ENCODE measurements at regions not wholly inside any gene's neighbourhood (a gene's known extent, or its start where the extent isn't known, plus 50 kb on each side); places are given as distances from the start of the nearest gene placed in this dataset.

DNA sequence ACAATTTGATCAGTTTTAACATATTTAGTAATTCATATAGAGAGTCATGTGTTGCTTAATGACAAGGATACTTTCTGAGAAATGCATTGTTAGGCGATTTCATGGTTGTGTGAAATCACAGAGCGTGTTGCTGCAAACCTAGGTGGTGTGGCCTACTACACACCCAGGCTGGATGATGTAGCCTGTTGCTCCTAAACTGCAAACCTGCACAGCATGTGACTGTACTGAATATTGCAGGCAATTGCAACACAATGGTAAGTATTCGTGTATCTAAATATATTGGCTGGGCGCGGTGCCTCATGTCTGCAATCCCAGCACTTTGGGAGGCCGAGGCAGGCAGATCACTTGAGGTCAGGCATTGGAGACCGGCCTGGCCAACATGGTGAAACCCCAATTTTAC, 73.7 kb upstream of the BAIAP2L1 start:
- TF ChIP-seq, protein P1, sequence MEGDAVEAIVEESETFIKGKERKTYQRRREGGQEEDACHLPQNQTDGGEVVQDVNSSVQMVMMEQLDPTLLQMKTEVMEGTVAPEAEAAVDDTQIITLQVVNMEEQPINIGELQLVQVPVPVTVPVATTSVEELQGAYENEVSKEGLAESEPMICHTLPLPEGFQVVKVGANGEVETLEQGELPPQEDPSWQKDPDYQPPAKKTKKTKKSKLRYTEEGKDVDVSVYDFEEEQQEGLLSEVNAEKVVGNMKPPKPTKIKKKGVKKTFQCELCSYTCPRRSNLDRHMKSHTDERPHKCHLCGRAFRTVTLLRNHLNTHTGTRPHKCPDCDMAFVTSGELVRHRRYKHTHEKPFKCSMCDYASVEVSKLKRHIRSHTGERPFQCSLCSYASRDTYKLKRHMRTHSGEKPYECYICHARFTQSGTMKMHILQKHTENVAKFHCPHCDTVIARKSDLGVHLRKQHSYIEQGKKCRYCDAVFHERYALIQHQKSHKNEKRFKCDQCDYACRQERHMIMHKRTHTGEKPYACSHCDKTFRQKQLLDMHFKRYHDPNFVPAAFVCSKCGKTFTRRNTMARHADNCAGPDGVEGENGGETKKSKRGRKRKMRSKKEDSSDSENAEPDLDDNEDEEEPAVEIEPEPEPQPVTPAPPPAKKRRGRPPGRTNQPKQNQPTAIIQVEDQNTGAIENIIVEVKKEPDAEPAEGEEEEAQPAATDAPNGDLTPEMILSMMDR (conservative IDR thresholded peaks at IDR 0.05), result no peak
- no peaks in the 10 kb centered on the region for H3K27me3 ChIP-seq (ENCODE audit: control insufficient read depth, insufficient read depth, low read length, poor library complexity, severe bottlenecking)
- peaks cover 7% of the 10 kb centered on the region for H3K4me1 Mint-ChIP-seq
- H3K9me3 Mint-ChIP-seq, result no peaks in the 10 kb centered on the region
- H3K9ac ChIP-seq (ENCODE audit: extremely low read depth, low read length, poor library complexity, severe bottlenecking), result no peak overlapping the region
- H3K4me3 ChIP-seq (ENCODE audit: low read length), result no peak overlapping the region
- DNase-seq, result no peak
- no peaks in the 10 kb centered on the region for H3K9me3 ChIP-seq (ENCODE audit: control insufficient read depth, low read length)
- WGBS, 2 experiments (ENCODE audit: insufficient coverage in 1 of 2, insufficient read length in 1 of 2), result 93 to 94% methylated on average over 3 to 7 of the region's 7 CpGs
- no peak overlapping the region for H3K27ac ChIP-seq (ENCODE audit: low read depth, low read length)
- H3K36me3 ChIP-seq (ENCODE audit: control insufficient read depth, insufficient read depth, low read length), result no peaks in the 10 kb centered on the region
- no peak overlapping the region for H3K27ac Mint-ChIP-seq
- no peaks in the 10 kb centered on the region for H3K36me3 Mint-ChIP-seq (ENCODE audit: low read depth)
- H3K4me1 ChIP-seq (ENCODE audit: control insufficient read depth, insufficient read depth, low read length), result no peaks in the 10 kb centered on the region
- H3K27me3 Mint-ChIP-seq (ENCODE audit: insufficient read depth), result peaks cover 26% of the 10 kb centered on the region
- H3K4me3 Mint-ChIP-seq, result no peak overlapping the region

DNA sequence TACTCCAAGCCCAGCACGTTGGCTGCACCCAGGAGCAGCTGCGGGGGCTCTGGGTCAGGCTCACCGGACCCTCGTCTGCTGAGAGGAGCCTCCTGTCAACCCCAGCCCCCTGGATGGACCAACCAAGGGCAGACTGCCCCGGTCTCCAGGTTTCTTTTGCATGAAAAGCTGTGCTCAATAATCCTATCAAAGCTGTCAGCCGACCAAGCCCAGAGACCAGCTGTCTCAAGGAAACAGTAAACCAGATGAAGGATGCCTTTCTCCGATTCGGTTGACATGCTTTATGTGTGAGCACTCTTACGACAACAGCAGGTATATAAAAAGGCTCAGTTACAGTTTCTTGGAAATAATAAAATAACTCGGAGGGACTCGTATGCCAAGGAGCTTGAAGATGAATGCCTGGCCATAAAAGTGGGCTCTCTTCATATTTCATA, 71.6 kb upstream of the BAIAP2L1 start:
- no peak overlapping the region for H3K9ac ChIP-seq (ENCODE audit: extremely low read depth, low read length, poor library complexity, severe bottlenecking)
- no peak overlapping the region for H3K4me3 ChIP-seq (ENCODE audit: low read length)
- no peaks in the 10 kb centered on the region for H3K9me3 ChIP-seq (ENCODE audit: control insufficient read depth, low read length)
- Mint-ChIP-seq H3K4me1 (peaks cover 7% of the 10 kb centered on the region), H3K36me3 (ENCODE audit: low read depth) (no peaks in the 10 kb centered on the region), H3K4me3 (no peak overlapping the region), H3K9me3 (peaks cover 5% of the 10 kb centered on the region), H3K27ac (no peak overlapping the region), H3K27me3 (ENCODE audit: insufficient read depth) (peaks cover 40% of the 10 kb centered on the region)
- TF ChIP-seq, protein P1 (conservative IDR thresholded peaks at IDR 0.05), result no peak
- H3K36me3 ChIP-seq (ENCODE audit: control insufficient read depth, insufficient read depth, low read length), result no peaks in the 10 kb centered on the region
- H3K27ac ChIP-seq (ENCODE audit: low read depth, low read length), result no peak overlapping the region
- H3K27me3 ChIP-seq (ENCODE audit: control insufficient read depth, insufficient read depth, low read length, poor library complexity, severe bottlenecking), result no peaks in the 10 kb centered on the region
- 89 to 92% methylated on average over 7 to 11 of the region's 11 CpGs for WGBS, 2 experiments (ENCODE audit: insufficient coverage in 1 of 2, insufficient read length in 1 of 2)
- no peak for DNase-seq
- H3K4me1 ChIP-seq (ENCODE audit: control insufficient read depth, insufficient read depth, low read length), result no peaks in the 10 kb centered on the region

DNA sequence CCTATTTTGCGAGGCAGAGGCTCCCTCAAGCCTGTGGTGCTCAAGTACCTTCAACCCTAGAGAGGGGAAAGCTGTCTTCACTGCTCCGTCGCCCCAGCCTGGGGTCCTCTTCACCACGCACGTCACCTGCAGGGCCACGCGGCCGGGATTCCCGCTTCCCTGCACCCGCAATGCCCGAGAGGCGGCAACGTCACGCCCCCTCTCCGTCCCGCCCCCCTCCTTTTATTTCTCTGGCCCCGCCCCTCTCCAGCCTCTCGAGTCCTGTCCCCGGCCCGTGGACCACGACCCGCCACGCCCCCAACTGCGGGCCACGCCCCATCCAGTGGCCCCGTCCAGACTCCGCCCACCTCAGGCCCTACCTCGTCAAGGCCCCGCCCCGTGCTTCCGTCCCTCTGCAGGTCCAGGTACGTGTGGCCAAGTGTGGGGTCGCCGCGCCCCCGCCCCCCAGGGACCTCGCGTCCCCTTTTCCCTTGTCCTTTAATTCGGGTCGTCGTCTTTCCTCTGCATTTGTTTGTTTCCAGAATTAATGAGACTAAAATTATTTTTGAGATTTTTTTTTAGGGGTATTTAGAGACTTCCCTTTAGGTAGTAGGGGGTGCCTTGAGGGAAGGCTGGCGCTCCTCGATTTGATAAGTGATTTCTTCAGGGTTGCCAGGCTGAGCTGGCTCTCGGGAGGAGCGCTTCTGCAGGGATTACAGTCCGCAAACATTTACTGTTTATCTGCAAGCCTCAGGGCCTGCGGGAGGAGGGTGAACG, 69.8 kb upstream of the BAIAP2L1 start:
- no peaks in the 10 kb centered on the region for H3K36me3 Mint-ChIP-seq (ENCODE audit: low read depth)
- TF ChIP-seq, protein P1 (conservative IDR thresholded peaks at IDR 0.05), result no peak
- Histone ChIP-seq H3K9me3 (ENCODE audit: control insufficient read depth, low read length) (no peaks in the 10 kb centered on the region), H3K9ac (ENCODE audit: extremely low read depth, low read length, poor library complexity, severe bottlenecking) (no peak overlapping the region), H3K4me3 (ENCODE audit: low read length) (peak overlapping the region; percentile 72), H3K27me3 (ENCODE audit: control insufficient read depth, insufficient read depth, low read length, poor library complexity, severe bottlenecking) (no peaks in the 10 kb centered on the region), H3K27ac (ENCODE audit: low read depth, low read length) (no peak overlapping the region), H3K36me3 (ENCODE audit: control insufficient read depth, insufficient read depth, low read length) (no peaks in the 10 kb centered on the region), H3K4me1 (ENCODE audit: control insufficient read depth, insufficient read depth, low read length) (no peaks in the 10 kb centered on the region)
- peak; percentile 97 for DNase-seq
- 17 to 19% methylated on average over 21 to 48 of the region's 48 CpGs for WGBS, 2 experiments (ENCODE audit: insufficient coverage in 1 of 2, insufficient read length in 1 of 2)
- H3K27ac Mint-ChIP-seq, result peak overlapping the region; percentile 70
- H3K4me3 Mint-ChIP-seq, result peak overlapping the region; percentile 58
- peaks cover 41% of the 10 kb centered on the region for H3K27me3 Mint-ChIP-seq (ENCODE audit: insufficient read depth)
- peaks cover 5% of the 10 kb centered on the region for H3K9me3 Mint-ChIP-seq
- H3K4me1 Mint-ChIP-seq, result peaks cover 3% of the 10 kb centered on the region
